EL (cell line): ENCODE measurements at regions not wholly inside any gene's neighbourhood (a gene's known extent, or its start where the extent isn't known, plus 50 kb on each side); places are given as distances from the start of the nearest gene placed in this dataset.
"Not testable (repeated sequence)": the region's sequence is repeated elsewhere in the genome, so short reads cannot be mapped to it uniquely, and the experiment has no call there.

ENCODE experiments used
- DNase-seq: peaks from one replicate; pipeline ENCODE4 v3.0.0-alpha.2; 2016

DNA sequence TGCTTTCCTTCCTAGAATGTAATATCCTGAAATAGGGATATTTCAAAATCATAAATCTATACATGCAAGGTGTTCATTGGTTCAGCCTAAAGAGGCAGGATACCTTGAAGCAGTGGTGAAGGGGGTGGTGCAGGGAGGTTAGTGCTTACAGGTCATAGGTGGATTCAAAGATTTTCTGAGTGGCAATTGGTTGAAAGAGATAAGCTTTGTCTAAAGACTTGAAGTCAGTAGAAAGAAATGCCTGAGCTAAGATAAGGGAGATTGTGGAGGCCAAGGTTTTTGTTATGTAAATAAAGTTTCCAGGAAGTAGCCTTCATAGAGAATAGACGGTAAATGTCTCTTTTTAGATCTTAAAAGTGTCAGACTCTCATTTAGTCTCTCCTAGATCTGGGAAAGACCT, 741.2 kb upstream of the ZWINT start:
- DNase-seq = no peak

DNA sequence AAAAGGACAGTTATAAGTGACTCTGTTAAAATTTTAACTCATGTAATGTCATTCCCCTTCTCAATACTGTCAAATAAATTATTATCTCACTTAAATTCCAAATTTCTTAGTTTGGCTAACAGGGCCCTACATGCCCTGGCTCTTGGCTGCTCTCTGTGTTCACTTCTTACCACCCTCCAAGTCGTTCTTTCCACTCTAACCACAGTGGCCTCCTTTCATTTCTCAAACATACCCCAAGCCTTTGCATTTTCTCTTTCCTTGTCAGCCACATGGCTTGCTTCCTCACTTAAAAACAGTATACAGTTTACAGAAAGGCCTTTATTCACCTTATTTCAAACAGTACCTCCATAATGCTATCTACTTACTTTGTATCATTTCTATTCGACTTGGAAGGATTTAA, 737.1 kb upstream of the ZWINT start:
- no peak for DNase-seq

DNA sequence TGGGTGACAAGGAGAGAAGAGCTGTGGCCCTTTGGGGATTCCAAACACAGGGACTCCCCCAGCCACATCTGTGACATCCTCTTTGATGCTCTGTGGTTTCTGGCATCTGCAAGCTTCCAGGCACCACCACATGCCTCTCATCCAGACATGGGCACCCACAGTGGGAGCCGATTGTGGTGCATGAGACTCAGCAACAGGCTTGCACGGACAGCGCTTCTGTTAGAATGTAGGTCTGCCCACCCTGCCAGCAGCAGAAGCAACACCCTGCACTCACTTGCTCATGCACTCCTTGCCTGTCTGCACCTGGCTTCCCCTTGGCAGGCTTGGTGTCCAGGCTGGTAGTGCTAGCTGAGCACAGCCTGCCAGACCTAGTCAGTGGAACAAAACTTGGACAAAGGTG, 735.0 kb upstream of the ZWINT start:
- DNase-seq = no peak

DNA sequence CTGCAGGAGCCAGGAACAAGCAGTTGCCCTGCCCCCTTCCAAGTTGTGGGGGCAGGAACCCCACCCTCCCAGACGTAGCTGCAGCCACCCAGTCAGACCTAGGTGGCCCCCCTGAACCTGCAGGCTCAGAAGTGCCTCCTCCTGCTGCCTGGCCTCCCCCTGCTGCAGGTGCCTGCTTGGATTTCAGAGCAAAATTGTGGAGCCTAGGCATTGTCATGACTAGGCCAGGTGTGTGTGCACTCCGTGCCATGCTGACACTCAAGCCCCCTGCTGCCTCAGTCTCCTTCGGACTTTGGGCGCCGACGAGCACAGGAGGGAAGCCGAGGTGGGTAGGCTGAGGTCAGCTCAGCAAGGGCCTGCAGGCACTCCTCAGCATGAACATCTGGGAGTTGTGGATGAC, 733.9 kb upstream of the ZWINT start:
- DNase-seq = no peak

DNA sequence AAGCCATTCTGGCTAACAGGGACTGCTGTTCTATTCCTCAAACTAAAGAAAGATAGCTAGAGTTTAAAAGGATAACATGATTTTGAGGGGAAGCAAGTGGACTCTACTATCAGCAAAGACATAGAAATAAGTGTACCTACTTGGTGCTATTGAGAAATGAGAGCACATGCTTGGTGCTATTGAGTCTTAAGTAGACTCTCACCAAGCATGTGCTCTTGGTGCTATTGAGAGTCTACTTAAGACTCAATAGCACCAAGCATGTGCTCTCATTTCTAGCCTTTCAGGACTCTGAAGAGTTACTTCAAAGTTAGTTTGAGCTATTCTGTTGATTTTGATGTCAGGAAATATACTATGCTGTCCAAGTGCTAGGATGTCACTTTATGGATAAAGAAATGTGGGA, 733.0 kb upstream of the ZWINT start:
- DNase-seq = no peak

DNA sequence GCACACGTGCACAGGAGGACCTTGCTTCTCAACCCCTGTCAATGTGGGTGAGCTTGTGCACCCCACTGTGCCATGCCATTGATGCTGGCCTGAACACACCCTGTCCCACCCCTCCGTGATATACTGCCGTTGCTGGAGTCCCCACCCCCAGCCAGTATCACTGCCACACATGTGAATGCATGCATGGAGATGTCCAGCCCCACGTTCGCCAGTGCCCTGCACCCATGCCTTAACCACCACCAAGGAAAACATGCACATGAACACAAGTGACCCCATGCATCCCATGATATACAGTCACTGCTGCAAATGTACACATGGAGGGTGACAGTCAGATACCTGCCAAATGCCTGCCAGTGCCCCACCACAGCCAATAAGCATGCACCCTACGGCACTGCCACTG, 692.5 kb upstream of the ZWINT start:
- no peak for DNase-seq

DNA sequence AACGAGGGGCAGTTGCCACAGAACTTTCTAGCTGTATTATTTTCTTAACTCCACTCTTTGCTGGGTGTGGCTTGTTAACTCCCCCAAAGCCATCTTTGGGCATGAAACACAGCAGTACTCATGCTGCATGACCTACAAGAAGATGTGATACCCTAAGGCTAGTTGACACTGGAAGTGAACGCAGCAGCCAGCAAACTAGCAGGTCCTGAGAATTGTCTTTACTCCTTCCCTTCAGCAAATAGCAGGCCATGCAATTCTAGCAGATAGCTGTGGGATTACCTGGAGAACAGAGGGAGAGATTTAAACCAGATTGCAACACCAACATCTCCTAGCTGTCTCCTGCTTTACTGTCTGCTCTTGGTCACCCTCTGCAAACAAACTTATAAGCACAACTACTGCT, 688.0 kb upstream of the ZWINT start:
- DNase-seq = no peak

DNA sequence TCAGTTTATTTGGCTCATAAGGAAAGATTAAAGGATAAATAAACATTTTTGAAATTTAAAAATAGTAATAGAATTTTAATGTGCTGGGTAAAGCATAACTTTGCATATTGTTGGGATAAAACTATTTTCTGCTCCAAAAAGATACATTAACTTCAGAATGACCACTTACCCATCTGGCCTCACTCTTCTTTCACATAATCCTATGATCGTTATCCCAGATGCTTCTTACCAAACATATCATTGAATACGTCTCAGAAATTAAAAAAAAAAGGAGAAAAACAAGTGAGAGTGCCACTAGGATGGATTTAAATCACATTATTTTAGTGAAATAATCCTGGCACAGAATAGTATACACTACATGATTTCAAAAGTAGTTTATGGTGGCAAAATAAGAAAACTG, 677.5 kb upstream of the ZWINT start:
- no peak for DNase-seq

DNA sequence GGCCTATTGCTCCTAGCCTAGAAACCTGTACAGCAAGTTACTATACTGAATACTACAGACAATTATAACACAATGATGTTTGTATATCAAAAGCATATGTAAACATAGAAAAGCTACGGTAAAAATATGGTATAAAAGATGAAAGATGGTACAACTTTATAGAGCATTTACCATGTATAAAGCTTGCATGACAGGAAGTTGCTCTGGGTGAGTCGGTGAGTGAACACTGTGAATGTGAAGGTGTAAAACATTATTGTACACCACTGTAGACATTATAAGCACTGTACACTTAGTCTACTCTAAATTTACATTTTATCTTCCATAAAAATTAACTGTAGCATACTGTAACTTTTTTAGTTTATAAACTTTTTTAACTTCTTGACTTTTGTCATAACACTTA, 674.3 kb upstream of the ZWINT start:
- DNase-seq = no peak

DNA sequence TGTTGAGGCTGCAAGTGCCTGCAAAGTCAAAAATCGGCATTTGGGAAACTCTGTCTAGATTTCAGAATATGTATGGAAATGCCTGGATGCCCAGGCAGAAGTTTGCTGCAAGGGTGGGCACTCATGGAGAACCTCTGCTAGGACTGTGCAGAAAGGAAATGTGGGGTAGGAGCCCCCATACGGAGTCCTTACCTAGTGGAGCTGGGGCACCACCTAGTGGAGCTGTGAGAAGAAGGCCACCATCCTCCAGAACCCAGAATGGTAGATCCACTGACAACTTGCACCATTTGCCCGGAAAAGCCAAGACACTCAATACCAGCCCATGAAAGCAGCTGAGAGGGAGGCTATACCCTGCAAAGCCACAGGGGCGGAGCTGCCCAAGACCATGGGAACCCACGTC, 671.2 kb upstream of the ZWINT start:
- DNase-seq = not testable (repeated sequence)

DNA sequence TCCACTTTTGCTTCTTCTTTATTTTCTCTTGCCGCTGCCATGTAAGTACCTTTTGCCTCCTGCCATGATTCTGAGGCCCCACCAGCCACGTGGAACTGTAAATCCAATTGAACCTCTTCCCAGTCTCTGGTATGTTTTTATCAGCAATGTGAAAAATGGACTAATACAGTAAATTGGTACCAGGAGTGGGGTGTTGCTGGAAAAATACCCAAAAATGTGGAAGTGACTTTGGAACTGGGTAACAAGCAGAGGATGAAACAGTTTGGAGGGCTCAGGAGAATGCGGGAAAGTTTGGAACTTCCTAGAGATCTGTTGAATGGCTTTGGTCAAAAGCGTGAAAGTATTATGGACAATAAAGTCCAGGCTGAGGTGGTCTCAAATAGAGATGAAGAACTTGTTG, 670.3 kb upstream of the ZWINT start:
- DNase-seq = no peak

DNA sequence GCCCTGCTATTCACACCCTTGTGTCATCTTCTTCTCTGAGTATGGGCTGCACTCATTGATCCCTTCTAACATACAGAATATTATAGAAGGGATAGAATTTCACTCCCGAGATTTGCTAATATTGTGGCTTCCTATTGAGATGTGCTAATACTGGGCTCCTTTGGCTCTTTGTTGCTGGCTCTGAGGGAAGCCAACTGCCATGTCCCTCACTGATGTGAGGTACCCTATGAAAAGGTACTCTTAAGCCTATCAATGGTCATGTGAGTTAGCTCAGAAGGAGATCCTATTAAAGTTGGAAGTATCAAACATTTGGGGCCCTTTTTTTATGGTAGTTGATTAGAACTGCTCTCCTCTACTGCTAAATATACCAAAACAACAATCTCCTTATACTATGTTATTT, 665.2 kb upstream of the ZWINT start:
- DNase-seq = no peak

DNA sequence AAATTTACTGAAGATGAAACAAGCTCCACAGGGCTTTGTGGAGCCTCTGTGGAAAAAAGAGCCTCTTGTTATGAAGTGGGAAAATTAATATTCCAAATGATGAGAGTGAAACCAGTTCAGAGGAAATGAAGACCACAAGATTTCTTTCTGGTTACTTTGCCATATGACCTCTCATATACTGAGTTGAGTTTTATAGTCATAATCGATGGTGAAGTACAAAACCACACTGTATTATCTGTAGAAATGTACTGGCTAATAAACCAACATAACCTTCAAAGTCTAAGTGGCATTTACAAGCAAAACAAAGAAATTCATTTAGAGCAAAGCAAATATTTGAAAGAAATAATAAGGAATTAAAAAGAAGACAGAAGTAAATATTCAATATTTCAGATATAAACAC, 662.6 kb upstream of the ZWINT start:
- DNase-seq = no peak

DNA sequence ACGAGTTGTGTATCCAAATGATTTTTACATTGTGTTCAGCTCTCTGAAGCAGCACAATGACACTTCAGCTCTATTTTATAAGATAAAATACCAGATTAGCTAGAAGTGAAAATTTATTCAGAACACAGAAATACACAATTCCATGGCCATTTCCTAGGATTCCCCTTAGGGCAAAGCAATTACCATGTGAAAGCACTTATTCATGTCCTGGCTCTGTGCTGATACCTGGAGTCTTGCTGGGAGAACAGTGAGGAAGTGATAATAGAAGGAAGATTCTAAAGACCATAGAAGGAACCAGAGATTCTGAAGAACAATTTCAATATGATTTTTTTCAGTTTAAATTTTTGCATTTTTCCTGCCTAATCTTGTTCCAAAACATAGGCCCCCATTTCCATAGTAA, 657.4 kb upstream of the ZWINT start:
- DNase-seq = no peak

DNA sequence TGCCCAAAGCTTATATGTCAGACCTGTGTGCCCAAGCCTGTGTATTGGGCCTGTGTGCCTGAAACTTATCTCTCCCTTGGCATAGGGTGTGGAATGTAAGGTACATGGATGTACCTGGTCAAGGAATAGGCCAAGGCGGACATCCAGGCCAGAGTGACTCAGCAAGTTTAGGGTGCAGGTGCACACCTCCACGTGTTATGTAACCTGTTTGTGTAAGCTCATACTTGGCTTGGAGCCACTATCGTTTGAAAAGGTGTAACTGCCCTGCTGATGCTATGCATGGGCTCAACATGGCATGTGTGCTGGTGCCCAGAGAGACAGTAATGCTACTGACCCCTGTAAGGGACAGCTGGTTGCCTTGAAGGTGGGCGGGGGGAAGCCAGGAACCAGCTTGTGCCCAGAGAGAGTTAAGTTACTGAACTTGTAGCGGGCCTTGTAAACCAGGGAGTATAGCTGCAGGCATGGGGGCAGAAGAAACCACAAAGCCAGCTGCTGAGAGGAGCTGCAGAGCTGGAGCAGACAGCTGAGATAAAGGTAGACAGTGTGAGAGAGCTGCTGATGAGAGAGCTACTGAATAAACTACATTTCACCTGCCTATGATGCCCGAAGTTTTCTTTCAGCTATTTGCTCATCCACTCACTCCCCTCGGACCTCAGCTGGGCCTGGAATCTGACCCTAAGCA, 656.4 kb upstream of the ZWINT start:
- DNase-seq = no peak

DNA sequence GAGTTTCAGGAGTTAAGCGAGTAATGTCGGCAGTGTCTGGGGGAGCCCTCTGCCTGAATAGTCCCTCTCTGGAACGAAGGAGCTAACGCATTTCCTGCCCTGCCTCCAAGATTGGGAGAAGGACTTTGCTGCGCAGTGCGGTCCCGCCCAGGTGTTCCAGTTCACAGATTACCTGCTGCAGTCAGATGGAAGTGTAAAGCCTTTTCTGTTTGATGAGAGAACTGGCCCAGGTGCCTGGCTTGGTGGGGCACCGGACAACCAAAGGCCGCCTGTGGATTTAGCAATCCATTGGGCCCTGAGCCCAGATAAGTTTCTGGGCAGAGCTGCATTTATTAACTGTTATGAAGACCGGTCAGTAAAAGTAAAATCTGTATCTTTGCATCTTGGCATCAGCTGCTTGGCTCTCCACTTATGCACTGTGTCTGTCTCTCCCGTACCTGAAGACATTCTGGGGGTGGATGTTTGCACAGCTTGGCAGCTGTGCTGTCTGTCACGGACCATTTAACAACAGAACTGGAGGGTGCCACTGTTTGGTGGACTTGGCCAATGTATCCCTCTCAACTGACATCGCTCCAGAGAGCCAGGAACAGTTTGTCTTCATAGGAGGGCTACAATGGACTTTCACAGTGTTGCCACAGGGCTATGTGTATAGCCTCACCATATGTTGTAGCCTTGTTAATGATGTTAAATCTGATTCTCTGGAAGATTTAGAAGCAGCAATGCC, 654.7 kb upstream of the ZWINT start:
- no peak for DNase-seq

DNA sequence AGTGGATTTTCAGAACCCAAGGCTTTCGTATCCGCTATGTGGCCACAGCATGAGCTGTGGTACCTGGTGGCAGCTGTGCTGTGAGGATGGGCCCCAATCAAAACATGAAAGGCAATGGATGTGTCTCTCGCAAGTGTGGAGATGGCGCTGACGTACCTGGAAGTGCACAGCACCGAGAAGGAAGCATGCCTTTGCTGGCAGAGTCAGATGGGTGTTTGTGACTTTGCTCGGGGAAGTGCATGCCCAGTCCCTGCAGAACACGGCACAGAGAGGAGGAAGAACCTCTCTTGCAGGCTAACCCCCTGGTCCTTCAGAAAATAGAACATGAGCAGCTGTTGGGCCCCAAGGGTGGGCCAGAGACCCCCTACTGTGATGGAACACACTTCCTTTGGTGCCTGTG, 654.1 kb upstream of the ZWINT start:
- no peak for DNase-seq

DNA sequence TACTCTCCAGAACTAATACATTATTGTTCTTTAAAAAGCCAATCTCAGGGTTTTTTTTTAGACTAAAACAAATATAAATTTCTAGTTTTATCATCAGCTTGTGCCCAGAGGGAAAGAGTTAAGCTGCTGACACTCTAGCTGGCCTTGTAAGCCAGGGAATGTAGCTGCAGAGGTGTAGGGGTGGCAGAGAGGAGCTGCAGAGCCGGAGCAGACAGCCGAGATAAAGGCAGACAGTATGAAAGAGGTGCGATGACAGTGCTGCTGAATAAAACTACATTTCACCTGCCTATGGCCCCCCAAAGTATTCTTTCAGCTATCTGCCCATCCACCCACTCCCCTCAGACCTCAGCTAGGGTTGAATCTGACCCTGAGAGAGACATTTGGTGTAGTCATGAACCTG, 653.7 kb upstream of the ZWINT start:
- no peak for DNase-seq

DNA sequence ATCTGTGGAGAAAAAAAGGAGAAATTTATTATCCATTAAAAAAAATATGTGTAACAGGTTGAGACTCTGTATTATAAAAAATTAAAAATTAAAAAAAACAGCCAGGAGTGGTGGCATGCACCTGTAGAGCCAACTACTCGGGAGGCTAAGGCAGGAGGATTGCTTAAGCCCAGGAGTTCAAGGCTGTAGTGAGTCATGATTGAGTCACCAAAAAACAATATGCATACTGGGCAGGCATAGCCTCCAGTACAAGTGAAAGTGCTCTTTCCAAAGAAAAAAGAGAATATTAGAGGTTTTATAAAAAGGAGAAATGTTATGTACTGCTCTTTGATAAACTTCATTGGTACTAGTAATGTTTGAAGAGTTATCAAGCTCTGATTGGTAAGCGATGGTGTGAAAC, 647.1 kb upstream of the ZWINT start:
- no peak for DNase-seq

DNA sequence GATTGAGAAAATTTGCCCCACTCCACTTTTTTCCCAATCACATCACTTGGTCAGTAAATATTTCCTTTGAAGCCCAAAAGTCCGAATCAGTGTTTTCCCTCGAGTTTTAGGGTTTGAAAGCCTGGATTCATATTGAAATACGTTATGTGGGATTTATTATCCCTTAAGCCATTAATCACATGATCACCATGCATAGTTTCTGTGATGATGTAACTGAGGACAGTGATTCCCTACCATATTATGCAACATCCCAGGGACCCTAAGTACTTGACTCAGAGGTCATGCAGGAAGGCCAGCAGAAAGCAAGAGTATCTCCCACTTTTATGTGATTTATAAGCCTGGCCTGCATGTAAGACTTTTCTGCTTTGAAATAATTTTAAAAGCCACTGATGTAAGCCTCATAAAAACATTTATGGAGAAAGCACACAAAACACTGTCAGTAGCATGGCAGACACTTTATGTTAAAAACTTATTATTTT, 630.6 kb upstream of the ZWINT start:
- DNase-seq = no peak

DNA sequence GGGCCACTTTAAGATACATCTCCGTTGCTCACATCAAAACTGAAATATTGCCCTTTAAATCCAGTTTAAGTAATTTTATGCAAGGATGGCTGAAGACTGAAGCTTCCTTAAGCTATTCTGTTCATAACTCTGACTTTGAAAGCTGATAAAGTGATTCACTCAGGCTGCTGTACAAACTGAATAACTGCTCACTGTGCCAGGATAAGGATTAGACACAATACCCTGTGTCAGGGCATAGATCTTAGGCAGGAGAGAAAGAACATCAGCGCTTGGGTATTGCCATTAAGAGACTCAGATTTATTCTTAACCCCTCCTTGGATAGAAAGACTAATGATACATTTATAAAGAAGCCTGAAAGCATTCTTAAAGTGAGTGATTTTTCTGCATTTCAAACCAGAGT, 614.5 kb upstream of the ZWINT start:
- DNase-seq = no peak

DNA sequence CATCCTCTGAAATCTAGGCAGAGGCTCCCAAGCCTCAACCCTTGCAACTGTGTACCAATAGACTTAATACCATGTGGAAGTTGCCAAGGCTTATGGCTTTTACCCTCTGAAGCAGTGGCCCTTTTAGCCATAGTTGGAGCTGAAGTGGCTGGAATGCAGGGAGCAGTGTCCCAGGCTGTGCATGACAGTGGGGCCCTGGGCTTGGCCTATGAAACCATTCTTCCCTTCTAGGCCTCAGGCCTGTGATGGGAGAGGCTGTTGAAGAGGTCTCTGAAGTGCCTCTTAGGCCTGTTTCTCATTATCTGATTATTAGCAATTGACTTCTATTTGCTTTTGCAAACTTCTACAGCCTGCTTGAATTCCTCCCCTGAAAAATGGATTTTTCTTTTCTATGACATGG, 612.7 kb upstream of the ZWINT start:
- DNase-seq = no peak

DNA sequence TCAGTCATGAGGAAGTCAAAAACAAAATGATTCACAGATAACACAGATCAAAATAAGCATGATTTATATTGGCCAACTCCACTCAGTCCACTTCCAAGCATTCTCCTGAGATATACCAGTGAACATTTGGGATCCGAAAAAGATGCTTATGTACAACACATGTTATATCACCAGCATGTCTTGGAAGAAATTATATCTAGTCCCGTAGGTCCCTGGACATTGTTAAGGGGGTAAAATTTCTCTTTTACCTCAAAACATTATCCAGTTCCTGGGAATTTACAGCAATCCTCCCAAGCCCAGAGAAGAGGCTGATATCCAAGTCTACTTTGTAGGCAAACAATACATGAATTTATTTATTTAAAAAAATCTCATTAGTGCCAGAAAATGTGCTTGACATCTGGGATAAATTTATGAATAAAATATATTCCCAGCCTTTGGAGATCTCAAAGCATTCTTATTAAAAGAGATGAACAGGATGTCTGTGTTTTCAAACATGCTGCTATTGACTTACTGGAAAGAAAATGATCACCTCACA, 582.2 kb upstream of the ZWINT start:
- DNase-seq = no peak

DNA sequence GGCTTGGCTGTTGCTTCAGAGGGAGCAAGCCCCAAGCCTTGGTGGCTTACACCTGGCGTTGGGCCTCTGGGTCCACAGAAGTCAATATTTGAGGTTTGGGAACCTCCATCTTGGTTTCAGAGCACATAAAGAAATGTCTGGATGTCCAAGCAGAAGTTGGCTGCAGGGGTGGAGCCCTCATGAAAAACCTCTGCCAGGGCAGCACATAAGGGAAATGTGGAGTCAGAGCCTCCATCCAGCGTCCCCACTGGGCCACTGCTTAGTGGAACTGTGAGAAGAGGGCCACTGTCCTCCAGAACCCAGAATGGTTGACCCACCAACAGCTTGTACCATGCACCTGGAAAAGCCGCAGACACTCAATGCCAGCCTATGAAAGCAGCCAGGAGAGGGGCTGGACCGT, 573.5 kb upstream of the ZWINT start:
- DNase-seq = no peak

DNA sequence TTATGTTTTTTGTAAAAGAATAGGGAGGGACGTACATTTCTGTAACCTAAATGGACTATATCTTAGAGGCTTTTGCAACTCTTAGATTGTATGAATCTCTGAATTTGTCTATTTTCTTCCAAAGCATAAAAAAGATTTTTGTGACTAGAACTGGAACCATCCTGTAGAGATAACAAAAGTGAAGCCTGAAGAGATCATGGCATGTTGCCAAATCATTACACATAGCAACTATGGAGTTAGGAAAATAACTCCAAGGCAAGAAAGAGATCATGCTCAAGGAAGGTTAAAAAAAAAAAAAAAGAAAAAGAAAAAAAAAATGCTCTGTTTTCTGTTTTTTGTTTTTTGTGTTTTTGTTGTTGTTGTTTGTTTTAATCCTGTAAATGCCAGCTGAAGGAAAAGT, 567.7 kb upstream of the ZWINT start:
- no peak for DNase-seq
